Daoy (cell line): ENCODE measurements at regions not wholly inside any gene's neighbourhood (a gene's known extent, or its start where the extent isn't known, plus 50 kb on each side); places are given as distances from the start of the nearest gene placed in this dataset.
A peak's percentile ranks its signal among the peaks of the same experiment; 100 is the strongest.

Experiments used
- DNase-seq: peaks from one replicate; pipeline ENCODE4 v3.0.0-alpha.2; 2015; ENCODE audit warnings: low read depth

DNA sequence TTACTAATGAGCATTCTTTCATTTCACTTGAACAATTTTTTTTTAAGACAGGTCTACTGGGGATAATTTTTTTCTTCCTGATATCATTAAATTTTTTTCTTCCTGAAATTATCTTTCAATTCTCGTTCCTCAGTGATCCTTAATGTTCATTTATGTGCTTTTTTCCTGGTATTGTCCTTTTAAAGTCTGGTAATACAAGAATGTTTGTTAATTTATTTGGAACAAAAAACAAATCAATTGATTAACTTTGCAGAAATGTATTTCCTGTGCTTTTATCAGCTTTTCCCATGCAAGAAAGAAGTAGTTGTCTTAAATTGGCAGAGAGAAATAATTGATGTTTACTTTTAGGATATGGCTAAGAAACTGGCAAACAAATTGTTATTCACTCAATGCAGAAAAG is 945.4 kb upstream of the MIR17HG start:
- no peak for DNase-seq

DNA sequence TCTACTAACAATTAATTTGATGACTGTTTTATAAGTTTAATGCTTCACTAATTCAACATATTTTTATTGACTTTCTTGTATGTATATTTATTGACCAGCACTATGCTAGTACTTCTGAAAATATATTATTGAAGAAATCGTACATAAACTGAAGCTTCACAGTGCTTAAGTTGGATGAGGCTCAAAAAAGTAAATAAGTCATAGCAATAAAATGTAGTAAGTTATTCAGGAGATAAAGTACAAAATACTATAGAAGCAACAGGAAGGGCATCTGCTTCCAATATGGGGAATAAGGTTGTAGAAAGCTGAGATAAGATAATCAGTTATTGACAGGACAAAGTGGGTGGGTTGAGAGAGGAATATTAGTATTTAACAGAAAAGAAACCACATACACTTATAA is 944.9 kb upstream of the MIR17HG start:
- no peak for DNase-seq

DNA sequence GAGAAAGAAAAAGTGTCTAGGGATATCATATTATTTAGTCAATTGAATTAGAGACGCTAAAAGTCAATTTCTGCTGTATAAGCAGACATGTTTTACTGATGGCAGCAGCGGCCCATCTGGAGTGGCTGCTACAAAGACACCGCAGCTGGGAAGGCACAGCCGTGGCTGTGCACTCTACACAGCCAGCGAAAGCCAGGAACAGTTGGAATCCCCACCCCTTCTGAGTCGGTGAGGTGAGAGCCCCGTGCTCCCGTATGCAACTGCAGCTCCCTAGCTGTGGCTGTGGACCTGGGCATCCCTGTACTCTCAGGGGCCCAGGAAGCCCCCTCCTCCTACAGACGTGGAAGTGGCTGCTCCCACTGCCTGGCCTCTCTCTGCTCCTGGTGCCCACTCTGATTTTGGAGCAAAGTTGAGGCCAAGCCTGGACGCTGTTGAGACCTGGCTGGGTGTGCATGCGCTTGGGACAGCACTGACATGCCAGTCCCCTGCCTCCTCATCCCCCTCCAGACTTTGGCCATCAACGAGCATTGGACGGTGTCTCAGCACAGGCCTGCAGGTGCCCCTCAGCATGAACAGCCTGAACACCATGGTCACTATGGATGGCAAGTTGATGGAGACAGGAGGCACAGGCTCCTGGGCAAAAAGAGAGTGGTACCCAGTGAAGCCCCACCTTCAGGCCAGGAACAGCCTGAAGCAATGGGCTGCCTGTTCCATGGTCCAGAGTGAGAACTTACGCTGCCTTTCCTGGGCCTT is 944.0 kb upstream of the MIR17HG start:
- no peak for DNase-seq

DNA sequence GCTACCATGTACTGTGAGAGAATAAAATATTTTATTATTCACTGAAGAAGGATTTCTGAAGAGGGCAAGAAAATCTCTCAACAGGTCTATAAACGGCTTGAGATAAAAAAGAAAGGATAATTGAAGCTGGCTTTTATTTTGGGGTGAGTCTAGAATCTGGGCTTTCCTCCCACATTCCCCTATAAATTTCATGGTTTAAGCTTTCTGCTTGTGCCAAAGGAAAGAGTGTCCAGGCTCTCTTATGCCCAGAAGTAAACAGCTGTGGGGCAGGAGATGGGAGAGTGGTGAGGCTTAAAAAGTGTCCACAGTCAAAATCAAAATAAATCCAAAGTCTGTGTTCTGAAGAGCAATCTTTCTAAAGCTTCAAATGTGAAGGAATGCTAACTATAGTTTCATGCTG is 942.2 kb upstream of the MIR17HG start:
- no peak for DNase-seq

DNA sequence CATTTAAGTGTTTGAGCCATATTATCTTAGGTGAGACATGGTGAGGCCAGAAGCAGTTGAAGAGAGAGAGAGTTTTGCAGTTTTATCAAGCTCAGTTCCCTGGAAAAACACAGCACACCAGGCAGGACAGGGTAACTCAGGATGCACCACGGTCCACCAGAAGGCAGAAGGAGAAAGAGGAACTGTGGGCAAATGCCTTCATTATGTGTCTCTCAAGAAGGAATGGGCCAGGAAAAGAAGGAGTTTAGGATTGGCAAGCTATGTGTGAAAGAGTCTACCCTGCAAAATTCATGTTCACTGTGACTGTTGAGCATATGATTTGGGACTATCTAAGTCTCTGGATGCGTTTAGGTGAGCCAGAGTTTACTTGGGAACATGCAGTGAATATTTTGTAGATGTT is 934.5 kb upstream of the MIR17HG start:
- DNase-seq = no peak

DNA sequence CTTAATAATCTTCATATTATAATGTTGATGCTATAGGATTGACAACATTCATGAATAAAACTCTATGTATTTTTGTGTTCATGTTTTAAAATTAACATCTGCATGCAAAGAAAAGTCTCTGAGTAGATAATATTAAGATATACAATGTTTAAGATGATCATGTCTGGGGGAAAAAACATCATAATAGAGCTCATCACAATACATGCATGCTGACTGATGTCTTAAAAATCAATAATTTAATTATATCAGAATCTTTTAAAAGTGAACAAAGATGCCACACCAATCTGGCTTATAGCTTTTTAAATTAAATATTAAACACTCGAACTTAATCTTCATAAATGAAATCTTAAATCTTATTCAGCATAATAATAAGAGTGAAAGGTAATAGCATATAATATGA is 933.9 kb upstream of the MIR17HG start:
- no peak for DNase-seq

DNA sequence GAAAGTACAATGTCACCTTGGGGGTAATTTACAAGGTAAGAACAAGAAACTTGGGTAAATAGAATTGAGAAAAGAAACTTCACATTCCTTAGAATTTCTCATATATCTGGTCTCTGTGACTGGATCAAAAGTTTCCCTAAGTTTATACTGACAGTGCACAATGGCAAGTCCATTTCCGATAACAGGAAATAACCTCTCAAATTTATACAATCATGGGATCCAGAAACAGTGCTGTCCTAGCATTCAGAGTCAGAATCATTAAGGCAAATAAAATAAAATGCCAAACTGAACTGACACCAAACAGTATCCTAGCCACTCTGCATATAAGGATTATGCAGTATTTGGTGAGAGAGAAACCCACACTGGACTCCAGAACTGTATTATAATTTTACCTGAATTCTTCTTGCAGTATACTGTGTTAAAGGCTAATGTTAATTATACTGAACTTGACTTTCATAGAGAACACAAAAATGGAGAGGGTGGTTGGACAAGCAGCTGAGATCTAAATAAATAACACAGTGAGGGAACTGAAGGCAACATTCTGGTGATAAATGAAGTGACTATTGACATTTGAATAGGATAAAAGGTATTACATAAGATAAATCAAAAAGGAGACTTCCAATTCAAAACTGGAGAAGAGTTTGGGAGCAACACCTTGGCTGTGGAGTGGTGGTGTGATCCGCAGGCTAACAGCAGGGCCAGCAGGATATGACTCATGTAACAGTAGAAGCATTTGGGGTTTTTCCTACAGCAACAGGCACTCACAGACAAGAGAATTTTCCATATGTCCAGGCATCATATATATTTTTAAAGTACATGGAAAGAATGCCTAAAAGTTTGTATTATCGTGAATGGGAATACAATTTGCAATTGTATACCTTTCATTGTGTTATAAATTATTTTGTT is 932.5 kb upstream of the MIR17HG start:
- peak; percentile 52 for DNase-seq

DNA sequence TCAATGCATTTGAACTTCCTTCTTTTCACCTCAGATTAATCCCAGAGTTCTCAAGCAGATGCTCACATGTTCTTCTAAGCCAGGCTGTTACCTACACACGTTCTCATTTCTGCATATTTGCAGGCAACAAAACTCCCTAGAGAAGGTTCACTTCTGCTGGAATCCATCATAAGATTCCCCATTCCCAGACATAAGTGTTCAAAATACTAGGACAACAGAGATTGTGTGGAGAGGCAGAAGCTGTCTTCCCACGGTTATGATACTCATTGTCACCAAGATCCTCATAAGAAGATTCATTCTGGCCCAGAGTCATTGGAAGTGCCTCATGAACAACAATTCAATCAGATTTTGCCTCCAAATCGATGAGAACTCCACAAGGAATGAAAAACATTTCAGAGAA is 931.6 kb upstream of the MIR17HG start:
- no peak for DNase-seq

DNA sequence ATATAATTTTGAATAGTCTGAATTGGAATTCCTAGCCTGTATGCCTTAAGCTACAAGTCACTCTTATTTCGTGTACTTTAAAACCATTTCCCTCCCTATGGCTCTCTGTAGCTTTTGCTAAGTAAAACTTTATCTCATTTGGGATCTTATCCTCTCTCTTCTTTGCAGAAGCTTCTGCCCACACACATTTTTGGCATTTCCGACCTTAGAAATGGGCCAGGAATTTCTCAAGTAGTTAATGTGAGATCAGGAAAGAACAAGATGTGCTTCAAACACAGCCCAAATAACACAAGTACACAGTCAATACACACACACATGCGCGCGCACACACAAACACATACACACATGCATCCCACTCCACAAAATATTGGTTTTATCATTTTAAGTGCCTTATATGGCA is 931.0 kb upstream of the MIR17HG start:
- no peak for DNase-seq

DNA sequence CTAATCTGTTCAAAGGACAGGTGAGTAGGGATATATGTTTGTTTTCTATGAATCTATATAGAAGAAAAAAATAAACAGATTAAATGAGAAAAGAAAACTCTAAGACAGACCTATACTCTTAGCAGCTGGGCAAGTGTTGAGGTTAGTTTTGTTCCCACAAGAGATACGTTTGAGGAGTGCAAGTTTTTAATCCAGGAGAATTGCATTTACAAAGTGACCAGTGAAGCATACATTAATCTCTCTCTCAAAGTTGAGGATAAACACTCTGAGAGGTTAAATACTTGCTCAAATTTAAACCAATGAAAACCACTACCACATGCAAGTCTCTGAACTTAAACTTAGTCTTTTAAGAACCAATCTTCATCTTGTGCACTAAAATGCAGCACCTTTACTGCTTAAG is 930.5 kb upstream of the MIR17HG start:
- no peak for DNase-seq

DNA sequence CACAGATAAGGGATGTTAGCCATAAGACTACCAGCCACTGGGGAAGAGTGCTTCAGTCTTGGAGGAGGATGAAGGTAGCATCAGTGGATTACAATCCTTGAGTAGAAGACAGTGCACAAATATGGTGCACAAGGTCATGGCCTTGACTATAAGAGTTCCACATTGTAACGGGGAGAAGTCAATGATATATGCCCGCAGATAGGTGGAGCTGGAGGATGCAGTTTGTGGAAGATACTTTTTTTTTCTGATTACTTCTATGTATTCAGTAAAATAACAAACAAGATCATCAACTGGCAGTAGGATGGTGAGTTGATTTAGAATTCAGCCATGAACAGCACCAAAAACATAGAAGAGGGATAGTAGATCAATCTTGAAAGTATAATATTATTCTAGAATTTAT is 926.8 kb upstream of the MIR17HG start:
- no peak for DNase-seq

DNA sequence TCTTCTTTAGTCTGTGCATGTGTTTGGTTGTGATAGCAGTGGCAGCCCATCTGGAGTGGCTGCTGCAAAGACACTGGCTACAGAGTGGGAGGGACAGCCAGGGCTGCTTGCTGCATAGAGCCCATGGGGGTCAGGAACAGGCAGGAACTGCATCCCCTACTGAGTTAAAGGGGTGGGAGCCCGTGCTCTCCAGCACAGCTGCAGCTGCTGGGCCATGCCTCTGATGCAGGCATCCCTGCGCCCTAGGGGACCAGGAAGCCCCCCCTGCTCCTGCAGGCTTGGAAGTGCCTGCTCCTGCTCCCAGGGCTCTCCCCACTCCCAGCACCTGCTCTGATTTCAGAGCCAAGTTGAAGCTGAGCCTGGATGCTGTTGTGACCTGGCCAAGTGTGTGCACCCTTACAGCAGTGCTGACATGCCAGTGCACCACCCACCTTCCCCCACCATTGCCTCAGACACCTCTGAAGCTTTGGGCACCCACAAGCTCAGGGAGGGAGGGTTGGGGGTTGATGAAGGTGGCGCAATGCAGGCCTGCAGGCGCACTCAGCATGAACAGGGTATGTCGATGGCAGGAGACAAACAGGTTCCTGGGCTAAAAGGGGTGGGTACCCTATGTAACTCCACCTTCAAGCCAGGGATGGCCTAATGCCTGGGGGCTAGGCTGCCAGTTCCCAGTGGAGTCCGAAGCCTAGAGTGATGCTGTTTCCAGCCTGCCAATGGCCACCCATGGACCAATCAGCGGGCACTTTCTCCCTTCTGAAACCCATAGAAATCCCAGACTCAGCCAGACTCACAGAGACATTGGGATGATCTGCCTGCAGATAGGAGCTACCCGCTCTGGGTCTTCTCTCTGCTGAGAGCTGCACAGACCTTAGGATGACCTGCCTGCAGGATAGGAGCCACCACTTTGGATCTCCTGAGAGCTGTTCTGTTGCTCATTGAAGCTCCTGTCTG is 919.9 kb upstream of the MIR17HG start:
- no peak for DNase-seq

DNA sequence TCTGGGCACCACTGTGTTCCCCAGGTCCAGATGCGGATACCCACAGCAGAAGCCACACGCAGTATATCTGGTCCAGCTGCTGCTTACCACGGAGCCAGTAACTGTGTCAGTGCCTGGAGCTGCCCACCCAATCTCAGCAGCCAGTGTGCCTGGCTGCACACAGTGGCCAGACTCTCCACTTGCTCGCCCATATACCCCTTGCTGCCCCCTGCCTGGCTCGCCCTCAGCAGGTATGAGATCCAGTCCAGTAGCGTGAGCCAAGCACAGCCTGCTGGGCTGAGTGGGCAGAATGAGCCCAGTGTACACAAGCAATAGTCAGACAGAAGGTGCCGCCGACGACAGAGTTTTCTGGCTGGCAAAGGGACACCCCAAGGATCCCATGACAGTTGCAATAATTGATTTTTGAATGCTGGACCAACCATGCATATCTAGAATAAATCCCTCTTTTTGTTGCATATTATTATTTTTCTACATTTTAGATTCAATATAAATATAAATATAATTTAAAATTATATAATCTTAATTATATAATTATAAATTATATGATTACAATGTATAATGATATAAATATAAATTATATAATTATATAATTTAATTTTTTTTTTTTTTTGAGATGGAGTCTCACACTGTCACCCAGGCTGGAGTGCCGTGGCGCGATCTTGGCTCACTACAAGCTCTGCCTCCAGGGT is 918.8 kb upstream of the MIR17HG start:
- no peak for DNase-seq

DNA sequence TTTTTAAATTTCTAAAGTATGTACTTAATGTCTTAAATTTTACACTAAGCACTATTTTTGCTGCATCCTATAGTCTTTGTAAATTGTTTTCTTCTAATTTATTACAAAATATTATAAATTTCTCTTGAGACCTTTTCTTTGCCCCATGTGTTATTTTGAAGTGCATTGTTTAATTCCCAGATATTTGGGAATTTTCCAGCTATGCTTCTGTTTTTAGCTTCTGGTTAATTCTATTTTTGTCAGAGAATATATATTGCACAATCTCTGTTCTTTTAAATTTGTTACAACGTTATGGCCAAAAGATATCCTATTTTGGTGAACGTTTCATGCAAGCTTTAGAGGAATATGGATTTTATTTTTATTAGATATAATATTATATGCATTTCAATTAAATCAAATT is 917.4 kb upstream of the MIR17HG start:
- no peak for DNase-seq

DNA sequence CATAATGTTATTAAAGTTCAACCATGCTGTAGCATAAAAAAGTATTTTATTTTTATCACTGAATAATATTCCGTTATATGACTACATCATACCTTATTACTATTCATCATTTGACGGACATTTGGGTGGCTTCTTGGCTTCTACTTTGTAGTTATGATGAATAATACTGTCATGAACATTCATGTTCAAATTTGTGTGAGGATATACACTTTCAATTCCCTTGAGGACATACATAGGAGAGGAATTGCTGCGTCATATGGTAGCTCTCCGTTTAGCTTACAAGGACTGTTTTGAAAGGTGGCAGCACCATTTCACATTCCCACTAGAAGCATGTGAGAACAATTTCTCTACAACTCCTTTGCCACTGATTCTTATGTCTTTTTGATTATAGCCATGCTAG is 910.8 kb upstream of the MIR17HG start:
- no peak for DNase-seq

DNA sequence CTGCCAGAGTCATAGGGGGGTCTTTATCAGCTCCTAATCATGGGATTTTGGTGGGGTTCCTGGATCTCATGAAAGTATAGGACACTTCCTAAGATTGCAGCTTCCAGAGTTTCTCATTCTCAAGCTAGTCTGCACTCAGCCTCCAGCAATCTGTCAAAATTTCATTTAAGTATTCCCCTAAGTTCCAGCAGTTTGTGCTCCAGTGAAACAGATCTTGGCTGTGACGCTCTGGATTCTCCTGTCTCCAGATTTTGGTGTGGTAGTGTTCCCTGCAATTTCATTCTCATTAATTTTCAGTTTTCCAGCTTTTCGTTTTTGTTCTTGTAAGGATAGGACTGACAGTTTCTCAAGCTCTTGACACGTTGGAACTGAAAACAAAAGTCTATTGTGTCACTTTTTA is 908.9 kb upstream of the MIR17HG start:
- DNase-seq = no peak

DNA sequence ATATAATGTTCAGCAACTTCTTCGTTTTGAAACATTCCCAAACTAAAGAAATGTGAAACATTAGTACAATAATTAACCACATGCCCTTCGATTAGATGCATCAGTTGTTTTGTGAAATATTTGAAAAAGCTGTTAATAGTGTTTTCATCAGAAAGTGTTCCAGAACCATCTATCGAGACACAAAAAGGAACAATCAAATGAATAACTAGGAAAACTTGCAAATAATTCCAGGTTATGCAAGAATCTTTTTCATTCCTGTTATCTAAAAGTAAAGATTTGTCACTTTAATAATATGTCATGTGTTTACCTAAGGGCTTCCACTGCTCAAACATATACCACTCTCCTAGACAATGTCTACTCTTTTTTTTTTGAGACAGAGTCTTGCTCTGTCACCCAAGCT is 904.2 kb upstream of the MIR17HG start:
- no peak for DNase-seq

DNA sequence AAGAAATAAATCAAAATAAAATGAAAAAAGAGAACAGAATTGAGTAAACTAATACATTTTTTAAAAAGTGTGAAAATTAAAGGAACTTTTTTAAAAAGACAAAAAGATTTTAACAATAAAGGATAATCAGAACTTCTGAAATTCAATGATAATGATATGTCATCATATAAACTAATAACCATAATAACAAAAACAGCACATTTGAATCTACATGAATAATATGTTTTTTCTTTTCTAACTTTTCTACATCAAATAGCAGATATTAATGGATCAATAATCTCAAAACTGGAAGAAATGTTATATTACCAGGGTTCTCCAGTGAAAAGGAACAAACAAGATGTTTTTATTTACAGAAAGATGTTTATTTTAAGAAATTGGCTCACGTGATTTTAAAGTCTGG is 903.3 kb upstream of the MIR17HG start:
- DNase-seq = no peak

DNA sequence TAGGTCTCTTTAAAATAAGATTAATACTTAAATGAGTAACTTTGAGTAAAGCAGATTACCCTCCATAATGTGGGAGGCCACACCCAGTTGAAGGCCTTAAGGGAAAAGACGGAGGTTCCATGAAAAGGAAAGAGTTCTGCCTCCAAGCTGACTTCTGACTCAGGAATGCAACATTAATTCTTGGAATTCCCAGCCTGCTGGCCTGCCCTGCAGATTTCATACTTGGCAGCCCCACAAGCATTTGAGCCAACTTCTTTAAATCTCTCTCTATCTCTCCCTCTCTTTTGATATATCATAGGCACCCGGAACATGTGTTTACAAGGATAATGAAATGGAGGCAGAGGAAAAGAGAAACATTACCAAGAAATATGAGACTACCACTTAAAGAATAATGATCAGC is 902.3 kb upstream of the MIR17HG start:
- peak; percentile 36 for DNase-seq

DNA sequence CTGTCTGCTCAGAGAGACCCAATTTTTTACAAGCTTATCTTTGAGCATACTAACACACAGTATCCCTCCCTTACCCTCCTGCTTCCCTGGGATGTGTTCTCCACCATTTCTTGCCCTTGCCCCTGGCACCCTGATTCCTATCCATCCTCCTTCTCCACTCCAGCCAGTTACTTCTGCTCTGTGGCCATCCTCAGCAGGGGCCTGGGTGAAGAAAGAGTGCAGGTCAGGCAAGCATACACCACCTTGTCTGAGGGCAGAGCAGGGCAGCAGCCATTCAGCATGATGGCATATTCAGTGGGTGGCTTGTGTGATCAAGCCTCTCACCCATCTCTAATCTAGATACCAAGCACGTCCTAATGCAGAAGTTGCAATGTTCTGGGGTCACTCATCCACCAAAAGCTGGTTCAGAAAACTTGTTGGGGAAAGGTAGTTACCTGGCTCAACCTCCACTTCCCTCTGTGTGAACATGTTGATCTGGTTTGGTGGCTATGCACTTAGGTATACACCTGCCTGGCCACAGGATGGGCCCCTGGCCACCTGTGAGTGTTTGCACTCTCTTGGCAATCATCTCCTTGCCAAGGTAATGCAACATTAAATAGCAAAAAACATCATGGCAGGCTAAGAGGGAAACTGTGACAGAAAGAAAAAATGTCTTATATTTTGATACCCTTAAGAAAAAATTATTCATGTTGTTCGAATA is 900.3 kb upstream of the MIR17HG start:
- no peak for DNase-seq

DNA sequence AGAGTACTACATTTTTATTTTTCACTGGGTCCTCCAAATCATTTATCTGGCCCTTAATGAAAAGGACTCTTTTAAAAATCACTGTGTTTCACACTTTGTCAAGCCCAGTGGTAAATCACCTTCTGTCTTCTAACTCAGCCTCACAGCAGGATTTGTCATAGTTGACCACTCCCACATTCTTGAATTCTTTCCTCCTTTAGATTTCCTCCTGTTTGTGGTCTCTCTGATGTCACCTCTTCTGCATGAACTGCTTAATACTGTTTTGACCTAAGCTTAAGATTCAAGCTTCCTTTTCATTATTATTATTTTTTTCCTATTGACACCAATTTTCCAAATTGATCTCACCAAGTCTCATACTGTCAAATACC is 899.8 kb upstream of the MIR17HG start:
- peak; percentile 13 for DNase-seq
